ENCODE measurements at regions not wholly inside any gene's neighbourhood (a gene's known extent, or its start where the extent isn't known, plus 50 kb on each side); places are given as distances from the start of the nearest gene placed in this dataset.

DNA sequence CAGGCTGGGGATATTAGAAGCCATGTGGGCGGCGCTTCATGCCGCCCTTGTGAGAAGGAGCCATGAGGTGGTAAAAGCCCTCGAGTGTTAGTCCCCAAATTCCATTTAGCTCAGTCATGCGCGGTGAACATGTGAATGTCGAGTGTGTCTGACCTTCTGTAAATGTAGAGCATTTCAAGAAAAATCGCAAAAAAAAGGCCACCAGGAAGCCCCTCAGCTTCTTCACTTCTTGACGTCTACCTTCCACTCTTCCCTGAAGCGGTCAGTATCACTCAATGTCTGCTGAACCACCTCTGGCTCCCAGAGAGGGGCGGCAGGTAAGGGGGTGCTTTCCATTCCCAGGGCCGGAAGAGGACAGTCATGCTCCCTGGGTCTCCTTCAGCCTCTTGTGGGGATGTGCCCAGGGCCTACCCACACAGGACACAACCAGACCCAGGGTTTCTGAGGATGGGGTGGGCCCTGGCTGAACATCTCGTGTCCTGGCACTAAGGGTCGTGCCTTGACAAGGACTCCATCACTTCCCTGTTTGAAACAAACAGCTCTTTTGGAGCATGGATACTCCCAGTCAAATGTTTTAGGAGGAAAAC, 274.9 kb downstream of the FAM43A start:
- Histone ChIP-seq H3K4me1 (no peaks in the 10 kb centered on the region), H3K4me3 (no peak overlapping the region), H3K27ac (no peak overlapping the region), H3K27me3 (no peaks in the 10 kb centered on the region), H3K36me3 (ENCODE audit: low read depth, missing control alignments) (no peaks in the 10 kb centered on the region), H3K9me3 (no peaks in the 10 kb centered on the region)
- intact Hi-C loops (cut with DNase I; ENCODE audit: low total_unique reads) = no loop called here
- 85 to 92% methylated on average over 12 to 14 of the region's 14 CpGs for WGBS, 2 donors
- TF ChIP-seq, protein P1, sequence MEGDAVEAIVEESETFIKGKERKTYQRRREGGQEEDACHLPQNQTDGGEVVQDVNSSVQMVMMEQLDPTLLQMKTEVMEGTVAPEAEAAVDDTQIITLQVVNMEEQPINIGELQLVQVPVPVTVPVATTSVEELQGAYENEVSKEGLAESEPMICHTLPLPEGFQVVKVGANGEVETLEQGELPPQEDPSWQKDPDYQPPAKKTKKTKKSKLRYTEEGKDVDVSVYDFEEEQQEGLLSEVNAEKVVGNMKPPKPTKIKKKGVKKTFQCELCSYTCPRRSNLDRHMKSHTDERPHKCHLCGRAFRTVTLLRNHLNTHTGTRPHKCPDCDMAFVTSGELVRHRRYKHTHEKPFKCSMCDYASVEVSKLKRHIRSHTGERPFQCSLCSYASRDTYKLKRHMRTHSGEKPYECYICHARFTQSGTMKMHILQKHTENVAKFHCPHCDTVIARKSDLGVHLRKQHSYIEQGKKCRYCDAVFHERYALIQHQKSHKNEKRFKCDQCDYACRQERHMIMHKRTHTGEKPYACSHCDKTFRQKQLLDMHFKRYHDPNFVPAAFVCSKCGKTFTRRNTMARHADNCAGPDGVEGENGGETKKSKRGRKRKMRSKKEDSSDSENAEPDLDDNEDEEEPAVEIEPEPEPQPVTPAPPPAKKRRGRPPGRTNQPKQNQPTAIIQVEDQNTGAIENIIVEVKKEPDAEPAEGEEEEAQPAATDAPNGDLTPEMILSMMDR (IDR thresholded peaks at IDR 0.05) = no peak
- TF ChIP-seq POLR2A (IDR thresholded peaks at IDR 0.05) = no peak
- DNase-seq = no peak

DNA sequence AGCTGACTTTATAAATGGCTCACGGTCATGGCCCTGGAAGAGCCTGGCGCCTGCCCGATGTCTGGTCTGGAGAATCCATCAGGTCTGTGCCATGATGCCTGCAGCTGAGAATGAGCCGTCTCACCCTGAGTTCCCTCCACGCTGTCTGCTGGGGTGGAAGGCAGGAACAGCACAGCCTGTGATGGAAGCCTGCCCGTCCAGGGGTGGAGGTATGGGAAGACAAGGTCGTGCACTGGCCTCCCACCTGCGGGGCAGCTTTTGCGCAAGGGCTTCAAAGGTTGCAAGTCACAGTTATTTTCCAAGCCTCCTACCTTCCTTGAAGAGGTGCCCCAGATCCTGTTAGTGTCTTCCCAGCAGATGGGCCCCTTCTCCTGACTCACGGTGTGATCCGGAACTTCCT, 275.5 kb downstream of the FAM43A start:
- no peak overlapping the region for H3K4me3 ChIP-seq
- H3K9me3 ChIP-seq = no peaks in the 10 kb centered on the region
- 80 to 96% methylated on average over 2 to 11 of the region's 11 CpGs for WGBS, 2 donors
- no peak overlapping the region for H3K27ac ChIP-seq
- TF ChIP-seq, protein P1 (IDR thresholded peaks at IDR 0.05) = no peak
- TF ChIP-seq POLR2A (IDR thresholded peaks at IDR 0.05) = no peak
- intact Hi-C loops (cut with DNase I; ENCODE audit: low total_unique reads) = no loop called here
- no peaks in the 10 kb centered on the region for H3K36me3 ChIP-seq (ENCODE audit: low read depth, missing control alignments)
- H3K27me3 ChIP-seq = no peaks in the 10 kb centered on the region
- no peak for DNase-seq
- H3K4me1 ChIP-seq = no peaks in the 10 kb centered on the region

DNA sequence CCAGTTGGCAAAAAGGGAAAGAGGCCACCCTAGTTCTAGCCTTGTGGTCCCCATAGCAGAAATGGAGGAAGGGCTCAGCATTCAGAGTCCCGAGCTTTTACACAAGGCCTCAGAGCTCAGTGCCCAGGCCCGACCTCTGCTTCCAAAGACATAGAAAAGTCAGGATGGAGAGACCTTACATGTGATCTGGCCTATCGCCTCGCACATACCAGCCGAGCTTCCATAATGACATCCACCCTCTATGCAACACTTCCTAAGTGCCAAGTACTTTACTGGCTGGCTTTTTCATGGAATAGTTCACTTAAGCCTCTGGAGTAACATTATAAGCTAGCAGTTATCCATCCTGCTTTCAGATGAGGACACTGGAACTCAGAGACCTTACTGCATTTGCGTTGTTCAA, 275.9 kb downstream of the FAM43A start:
- intact Hi-C loops (cut with DNase I; ENCODE audit: low total_unique reads) = no loop called here
- Histone ChIP-seq H3K4me3 (no peak overlapping the region), H3K27ac (no peak overlapping the region), H3K9me3 (no peaks in the 10 kb centered on the region), H3K4me1 (no peaks in the 10 kb centered on the region), H3K27me3 (no peaks in the 10 kb centered on the region), H3K36me3 (ENCODE audit: low read depth, missing control alignments) (no peaks in the 10 kb centered on the region)
- no peak for TF ChIP-seq POLR2A (IDR thresholded peaks at IDR 0.05)
- TF ChIP-seq, protein P1 (IDR thresholded peaks at IDR 0.05) = no peak
- DNase-seq = no peak
- WGBS, 2 donors = 81 to 98% methylated on average over 6 of the region's 6 CpGs

DNA sequence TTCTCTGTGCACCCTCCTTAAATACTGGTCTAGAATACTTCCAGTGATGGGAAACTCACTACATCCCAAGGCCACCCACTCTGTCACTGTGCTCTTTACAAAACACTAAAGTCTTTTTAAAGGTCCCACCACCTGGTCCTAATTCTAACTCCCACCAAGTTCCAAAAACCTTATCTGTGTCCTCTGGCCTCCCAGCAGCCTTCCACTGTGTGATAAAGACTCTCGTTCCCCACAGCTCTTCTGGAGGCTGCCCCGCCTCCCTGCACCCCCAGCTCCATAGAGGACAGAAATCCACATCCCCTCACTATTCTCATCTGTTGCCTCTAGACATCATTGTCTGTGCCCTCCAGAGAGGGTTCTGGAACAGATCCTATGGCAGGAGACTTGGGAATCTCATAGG, 276.4 kb downstream of the FAM43A start:
- no peaks in the 10 kb centered on the region for H3K36me3 ChIP-seq (ENCODE audit: low read depth, missing control alignments)
- no peak for DNase-seq
- H3K27ac ChIP-seq = no peak overlapping the region
- WGBS, 2 donors = 75% methylated on average over 2 of the region's 2 CpGs
- no peaks in the 10 kb centered on the region for H3K27me3 ChIP-seq
- H3K9me3 ChIP-seq = no peaks in the 10 kb centered on the region
- no peak for TF ChIP-seq POLR2A (IDR thresholded peaks at IDR 0.05)
- TF ChIP-seq, protein P1 (IDR thresholded peaks at IDR 0.05) = no peak
- H3K4me1 ChIP-seq = no peaks in the 10 kb centered on the region
- intact Hi-C loops (cut with DNase I; ENCODE audit: low total_unique reads) = no loop called here
- no peak overlapping the region for H3K4me3 ChIP-seq

DNA sequence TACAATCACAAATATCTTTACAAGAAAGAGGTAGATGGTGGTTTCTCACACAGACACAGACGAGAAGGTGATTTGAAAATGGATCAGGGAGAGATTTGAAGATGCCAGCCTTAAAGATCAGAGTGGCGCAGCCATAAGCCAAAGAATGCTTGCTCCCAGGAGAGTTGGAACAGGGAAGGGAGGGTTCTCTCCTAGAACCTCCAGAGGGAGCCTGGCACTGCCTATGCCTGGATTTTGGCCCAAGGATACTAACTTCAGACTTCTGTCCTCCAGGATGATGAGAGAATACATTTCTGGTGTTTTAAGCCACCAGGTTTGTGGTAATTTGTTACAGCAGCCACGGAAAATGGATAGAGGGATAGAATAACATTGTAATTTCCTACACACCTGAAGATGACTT, 279.1 kb downstream of the FAM43A start:
- intact Hi-C loops (cut with DNase I; ENCODE audit: low total_unique reads) = no loop called here
- DNase-seq = no peak
- 87 to 93% methylated on average over 3 of the region's 3 CpGs for WGBS, 2 donors
- Histone ChIP-seq H3K9me3 (no peaks in the 10 kb centered on the region), H3K27ac (no peak overlapping the region), H3K36me3 (ENCODE audit: low read depth, missing control alignments) (no peaks in the 10 kb centered on the region), H3K4me3 (no peak overlapping the region), H3K27me3 (no peaks in the 10 kb centered on the region), H3K4me1 (no peaks in the 10 kb centered on the region)
- TF ChIP-seq POLR2A (IDR thresholded peaks at IDR 0.05) = no peak
- TF ChIP-seq, protein P1 (IDR thresholded peaks at IDR 0.05) = no peak

All from testis (tissue), 2 donors.